ENCODE measurements at regions not wholly inside any gene's neighbourhood (a gene's known extent, or its start where the extent isn't known, plus 50 kb on each side); places are given as distances from the start of the nearest gene placed in this dataset.

DNA sequence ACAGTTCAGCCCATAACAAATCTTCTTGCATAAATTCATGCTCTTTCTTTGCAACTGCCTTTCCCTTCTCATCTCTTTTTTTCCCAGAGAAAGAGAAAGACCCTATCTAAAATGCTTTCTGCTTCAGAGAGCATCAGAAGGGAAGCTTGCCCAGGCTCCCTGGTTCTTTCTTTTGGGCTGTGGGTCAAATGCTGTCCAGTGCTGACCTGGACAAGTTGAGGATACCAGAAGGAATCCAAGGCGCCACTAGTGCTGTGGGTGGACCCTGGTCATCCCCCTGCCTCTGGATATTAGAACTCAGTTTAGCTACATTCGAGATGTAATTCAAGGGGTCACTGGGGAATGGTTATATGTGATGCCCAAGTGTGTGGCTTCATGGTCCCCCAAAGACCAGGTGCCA lies 411.6 kb downstream of the RPS24 start:
- CTCF ChIA-PET, result no interaction called here
- H3K9me3 ChIP-seq (ENCODE audit: control insufficient read depth, insufficient read depth, low read length), result no peaks in the 10 kb centered on the region; the same call in 1 of the 2 replicates
- POLR2A ChIA-PET, result no interaction called here
- TF ChIP-seq, protein P1, sequence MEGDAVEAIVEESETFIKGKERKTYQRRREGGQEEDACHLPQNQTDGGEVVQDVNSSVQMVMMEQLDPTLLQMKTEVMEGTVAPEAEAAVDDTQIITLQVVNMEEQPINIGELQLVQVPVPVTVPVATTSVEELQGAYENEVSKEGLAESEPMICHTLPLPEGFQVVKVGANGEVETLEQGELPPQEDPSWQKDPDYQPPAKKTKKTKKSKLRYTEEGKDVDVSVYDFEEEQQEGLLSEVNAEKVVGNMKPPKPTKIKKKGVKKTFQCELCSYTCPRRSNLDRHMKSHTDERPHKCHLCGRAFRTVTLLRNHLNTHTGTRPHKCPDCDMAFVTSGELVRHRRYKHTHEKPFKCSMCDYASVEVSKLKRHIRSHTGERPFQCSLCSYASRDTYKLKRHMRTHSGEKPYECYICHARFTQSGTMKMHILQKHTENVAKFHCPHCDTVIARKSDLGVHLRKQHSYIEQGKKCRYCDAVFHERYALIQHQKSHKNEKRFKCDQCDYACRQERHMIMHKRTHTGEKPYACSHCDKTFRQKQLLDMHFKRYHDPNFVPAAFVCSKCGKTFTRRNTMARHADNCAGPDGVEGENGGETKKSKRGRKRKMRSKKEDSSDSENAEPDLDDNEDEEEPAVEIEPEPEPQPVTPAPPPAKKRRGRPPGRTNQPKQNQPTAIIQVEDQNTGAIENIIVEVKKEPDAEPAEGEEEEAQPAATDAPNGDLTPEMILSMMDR (IDR thresholded peaks at IDR 0.05; ENCODE audit: low read depth, low read length), result no peak
- DNase-seq (ENCODE audit: low read depth, low spot score), result no peak
- H3K27ac ChIP-seq (ENCODE audit: low read depth, low read length), result no peak overlapping the region
- H3K4me3 ChIP-seq (ENCODE audit: low read depth, low read length), result no peak overlapping the region
- H3K27me3 ChIP-seq (ENCODE audit: control insufficient read depth, insufficient read depth, low read length), result peaks cover 4% of the 10 kb centered on the region

DNA sequence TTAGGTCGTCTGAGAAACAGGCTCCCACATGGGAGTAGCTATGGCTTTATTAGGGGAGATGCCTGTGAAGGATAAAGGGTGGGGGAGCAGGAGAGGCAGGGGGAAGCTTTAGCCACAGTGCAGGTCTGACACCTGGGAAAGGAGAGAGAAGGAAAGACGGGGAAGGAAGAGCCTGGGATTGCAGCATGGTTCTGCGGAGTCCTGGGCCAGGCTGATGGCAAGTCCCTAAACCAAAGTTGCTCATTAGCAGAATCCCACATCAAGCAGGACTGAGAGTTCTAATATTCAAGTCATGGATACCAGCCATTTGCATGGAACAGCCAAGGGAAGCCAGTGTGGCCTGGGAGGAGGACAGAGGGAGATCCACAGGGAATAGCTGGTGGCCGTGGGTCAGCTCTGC lies 414.8 kb downstream of the RPS24 start:
- Histone ChIP-seq H3K27ac (ENCODE audit: low read depth, low read length) (no peak overlapping the region), H3K27me3 (ENCODE audit: control insufficient read depth, insufficient read depth, low read length) (peaks cover 6% of the 10 kb centered on the region), H3K4me3 (ENCODE audit: low read depth, low read length) (no peak overlapping the region), H3K9me3 (ENCODE audit: control insufficient read depth, insufficient read depth, low read length) (no peaks in the 10 kb centered on the region; the same call in 1 of the 2 replicates)
- POLR2A ChIA-PET, result no interaction called here
- TF ChIP-seq, protein P1 (IDR thresholded peaks at IDR 0.05; ENCODE audit: low read depth, low read length), result no peak
- no peak for DNase-seq (ENCODE audit: low read depth, low spot score)
- CTCF ChIA-PET, result no interaction called here

DNA sequence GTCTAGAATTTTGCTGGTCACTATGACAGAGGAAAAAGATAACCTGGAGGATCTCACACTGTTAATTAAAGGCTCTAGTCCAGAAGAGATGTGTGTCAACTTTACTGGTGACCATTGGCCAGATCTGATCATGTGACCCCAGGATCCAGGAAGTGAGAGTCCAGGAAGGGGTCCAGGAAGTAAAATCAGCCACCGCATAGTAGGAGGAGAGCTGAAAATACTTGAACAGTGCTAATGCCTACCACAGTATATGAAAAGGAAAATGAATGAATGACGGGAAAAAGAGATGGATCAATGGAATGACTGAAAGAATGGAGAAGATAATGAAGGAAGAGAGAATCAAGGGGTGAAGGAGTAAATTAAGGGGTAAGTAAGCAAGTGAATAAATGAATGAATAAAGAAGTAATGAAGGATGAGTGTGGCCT lies 415.3 kb downstream of the RPS24 start:
- TF ChIP-seq, protein P1 (IDR thresholded peaks at IDR 0.05; ENCODE audit: low read depth, low read length), result no peak
- CTCF ChIA-PET, result no interaction called here
- Histone ChIP-seq H3K27me3 (ENCODE audit: control insufficient read depth, insufficient read depth, low read length) (peaks cover 9% of the 10 kb centered on the region), H3K27ac (ENCODE audit: low read depth, low read length) (no peak overlapping the region), H3K9me3 (ENCODE audit: control insufficient read depth, insufficient read depth, low read length) (no peaks in the 10 kb centered on the region; the same call in 1 of the 2 replicates), H3K4me3 (ENCODE audit: low read depth, low read length) (no peak overlapping the region)
- no peak for DNase-seq (ENCODE audit: low read depth, low spot score)
- POLR2A ChIA-PET, result no interaction called here

DNA sequence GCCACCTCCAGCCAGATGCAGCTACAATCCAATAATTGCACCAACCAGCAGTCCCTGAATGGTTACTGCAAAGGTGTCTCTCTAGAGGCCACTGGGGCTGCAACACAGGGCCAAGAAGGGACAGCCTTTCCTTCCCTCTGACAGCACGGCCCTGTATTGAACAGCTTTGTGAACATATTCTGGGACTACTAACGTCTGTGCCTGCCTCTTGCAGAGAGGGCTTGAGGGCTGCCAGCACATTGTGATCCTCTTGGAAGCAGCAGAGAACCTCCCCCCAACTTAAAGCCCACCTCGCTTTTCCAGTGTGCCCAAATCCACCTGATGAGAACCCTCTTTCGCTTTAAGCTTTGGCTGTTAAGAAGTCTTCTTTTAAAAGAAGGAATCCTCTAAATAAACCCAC lies 415.9 kb downstream of the RPS24 start:
- no peak for DNase-seq (ENCODE audit: low read depth, low spot score)
- Histone ChIP-seq H3K27ac (ENCODE audit: low read depth, low read length) (no peak overlapping the region), H3K9me3 (ENCODE audit: control insufficient read depth, insufficient read depth, low read length) (no peaks in the 10 kb centered on the region; the same call in 1 of the 2 replicates), H3K4me3 (ENCODE audit: low read depth, low read length) (no peak overlapping the region), H3K27me3 (ENCODE audit: control insufficient read depth, insufficient read depth, low read length) (peaks cover 9% of the 10 kb centered on the region)
- TF ChIP-seq, protein P1 (IDR thresholded peaks at IDR 0.05; ENCODE audit: low read depth, low read length), result no peak
- POLR2A ChIA-PET, result no interaction called here
- CTCF ChIA-PET, result no interaction called here

DNA sequence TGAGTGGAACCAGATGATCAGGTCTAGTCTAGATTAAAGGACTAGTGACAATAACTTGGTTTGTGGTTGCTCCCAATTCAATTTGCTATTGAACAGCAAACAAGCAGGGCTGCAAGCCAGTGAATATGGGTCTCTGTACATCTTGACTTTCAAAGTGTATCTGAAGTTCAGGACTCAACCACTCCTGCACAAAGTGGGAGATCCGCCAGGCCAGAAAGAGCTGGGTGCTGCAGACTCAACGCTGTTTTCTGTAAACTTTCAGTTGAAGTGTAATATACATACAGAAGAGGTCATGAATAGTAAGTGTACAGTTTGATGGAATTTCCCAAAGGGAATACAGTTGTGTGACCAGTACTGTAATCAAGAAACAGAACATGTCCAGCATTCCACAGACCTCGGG lies 416.6 kb downstream of the RPS24 start:
- TF ChIP-seq, protein P1 (IDR thresholded peaks at IDR 0.05; ENCODE audit: low read depth, low read length), result no peak
- Histone ChIP-seq H3K4me3 (ENCODE audit: low read depth, low read length) (no peak overlapping the region), H3K9me3 (ENCODE audit: control insufficient read depth, insufficient read depth, low read length) (no peaks in the 10 kb centered on the region; the same call in 1 of the 2 replicates), H3K27ac (ENCODE audit: low read depth, low read length) (no peak overlapping the region), H3K27me3 (ENCODE audit: control insufficient read depth, insufficient read depth, low read length) (peaks cover 9% of the 10 kb centered on the region)
- no peak for DNase-seq (ENCODE audit: low read depth, low spot score)
- ChIA-PET CTCF (interaction anchor here (0.6 kb wide), 1 partner anchor 256 kb away, joined by 7 read pairs; no protein-coding TSS in a partner anchor), POLR2A (no interaction called here)
